Right hindlimb (tissue), 1 donor: ENCODE measurements at regions not wholly inside any gene's neighbourhood (a gene's known extent, or its start where the extent isn't known, plus 50 kb on each side); places are given as distances from the start of the nearest gene placed in this dataset.

Experiments
- DNase-seq: peaks from one replicate; pipeline ENCODE4 v3.0.0-alpha.2; 2018

- no peak for DNase-seq
Measured at GRCh38 chr18:75158465-75159237, 50.3 kb downstream of the PTGR3 start.

GRCh38 chr18:75157851-75158250 lies 51.1 kb downstream of the PTGR3 start:
- DNase-seq = no peak

GRCh38 chr18:75157381-75157780 lies 51.6 kb downstream of the PTGR3 start:
- DNase-seq = no peak

GRCh38 chr18:75156831-75157230 lies 52.1 kb downstream of the PTGR3 start:
- no peak for DNase-seq

- no peak for DNase-seq
Measured at GRCh38 chr18:75156139-75156750, 52.7 kb downstream of the PTGR3 start.

GRCh38 chr18:75154997-75155396 lies 53.9 kb downstream of the PTGR3 start:
- no peak for DNase-seq

GRCh38 chr18:75154259-75154658 lies 54.7 kb downstream of the PTGR3 start:
- no peak for DNase-seq

GRCh38 chr18:75143851-75144250 lies 65.1 kb downstream of the PTGR3 start:
- no peak for DNase-seq

- DNase-seq = no peak
Measured at GRCh38 chr18:75142677-75143076, 66.3 kb downstream of the PTGR3 start.

- DNase-seq = no peak
Measured at GRCh38 chr18:75141734-75142133, 67.2 kb downstream of the PTGR3 start.

GRCh38 chr18:75141166-75141565 lies 67.8 kb downstream of the PTGR3 start:
- DNase-seq = no peak

- no peak for DNase-seq
Measured at GRCh38 chr18:75140296-75140695, 68.6 kb downstream of the PTGR3 start.

GRCh38 chr18:75139226-75139911 lies 69.6 kb downstream of the PTGR3 start:
- no peak for DNase-seq

- DNase-seq = no peak
Measured at GRCh38 chr18:75137346-75137877, 71.5 kb downstream of the PTGR3 start.

GRCh38 chr18:75135158-75135725 lies 73.7 kb downstream of the PTGR3 start:
- no peak for DNase-seq

- no peak for DNase-seq
Measured at GRCh38 chr18:75134611-75134975, 74.3 kb downstream of the PTGR3 start.

GRCh38 chr18:75133721-75134610 lies 75.0 kb downstream of the PTGR3 start:
- DNase-seq = no peak

GRCh38 chr18:75132931-75133525 lies 75.9 kb downstream of the PTGR3 start:
- no peak for DNase-seq

GRCh38 chr18:75132098-75132870 lies 76.7 kb downstream of the PTGR3 start:
- no peak for DNase-seq

- no peak for DNase-seq
Measured at GRCh38 chr18:75131381-75132000, 77.4 kb downstream of the PTGR3 start.
